ENCODE measurements at regions not wholly inside any gene's neighbourhood (a gene's known extent, or its start where the extent isn't known, plus 50 kb on each side); places are given as distances from the start of the nearest gene placed in this dataset.

DNA sequence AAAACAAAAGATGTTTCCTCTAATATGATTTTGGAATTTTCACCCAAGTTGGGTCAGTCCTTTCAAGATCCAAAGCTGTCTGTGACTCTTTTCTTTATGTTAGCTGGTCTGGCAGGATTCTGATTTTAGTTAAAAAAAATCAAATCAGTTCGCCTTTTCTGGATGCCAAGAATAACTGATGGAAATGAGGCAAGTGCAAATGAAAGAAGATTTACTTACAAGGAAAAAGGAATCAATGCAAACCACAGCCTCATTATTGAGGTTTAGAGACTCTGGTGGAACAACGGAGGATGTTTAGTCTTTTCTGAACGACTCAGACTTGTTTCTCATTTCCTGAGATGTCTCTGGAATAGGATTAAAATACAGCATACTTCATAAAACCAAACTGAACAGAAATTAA lies 117.0 kb upstream of the DYRK2 start:
- Histone ChIP-seq H3K27ac (ENCODE audit: low read length) (no peak overlapping the region), H3K9me3 (ENCODE audit: control insufficient read depth, insufficient read depth, low read length) (no peaks in the 10 kb centered on the region), H3K4me3 (ENCODE audit: low read length) (no peak overlapping the region), H3K4me1 (ENCODE audit: control insufficient read depth, insufficient read depth, low read length) (peaks cover 9% of the 10 kb centered on the region), H3K36me3 (ENCODE audit: control insufficient read depth, insufficient read depth, low read length) (no peaks in the 10 kb centered on the region), H3K27me3 (ENCODE audit: control insufficient read depth, insufficient read depth, low read length) (no peaks in the 10 kb centered on the region)
- no peak for DNase-seq (ENCODE audit: low read depth, low spot score)
- WGBS (ENCODE audit: insufficient coverage, insufficient read length), result no CpG with 5 or more reads among the region's 3 CpGs

DNA sequence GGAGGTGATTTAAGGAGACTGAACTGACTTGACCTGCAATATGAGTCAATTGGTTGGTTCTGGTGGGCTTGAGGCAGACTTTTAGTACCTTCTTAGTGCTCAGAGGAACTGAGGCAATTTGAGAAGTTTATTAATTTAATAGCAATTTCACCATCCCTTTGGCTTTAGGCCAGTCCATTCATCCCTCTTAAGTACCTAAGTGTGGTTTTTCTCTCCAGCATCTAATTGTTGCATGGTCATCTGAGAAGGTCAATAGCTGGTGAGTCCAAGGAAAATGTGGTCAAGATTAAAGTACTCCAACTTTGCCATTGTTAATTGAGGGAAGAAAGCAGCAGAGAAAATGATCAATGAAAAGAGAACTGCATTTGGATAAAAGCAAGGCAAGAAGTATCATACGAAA lies 115.4 kb upstream of the DYRK2 start:
- H3K27ac ChIP-seq (ENCODE audit: low read length), result no peak overlapping the region
- no peaks in the 10 kb centered on the region for H3K27me3 ChIP-seq (ENCODE audit: control insufficient read depth, insufficient read depth, low read length)
- H3K4me3 ChIP-seq (ENCODE audit: low read length), result no peak overlapping the region
- no peaks in the 10 kb centered on the region for H3K36me3 ChIP-seq (ENCODE audit: control insufficient read depth, insufficient read depth, low read length)
- H3K9me3 ChIP-seq (ENCODE audit: control insufficient read depth, insufficient read depth, low read length), result no peaks in the 10 kb centered on the region
- DNase-seq (ENCODE audit: low read depth, low spot score), result no peak
- WGBS (ENCODE audit: insufficient coverage, insufficient read length), result no CpG with 5 or more reads among the region's 1 CpG
- peaks cover 7% of the 10 kb centered on the region; the same call in 1 of the 2 replicates for H3K4me1 ChIP-seq (ENCODE audit: control insufficient read depth, insufficient read depth, low read length)

DNA sequence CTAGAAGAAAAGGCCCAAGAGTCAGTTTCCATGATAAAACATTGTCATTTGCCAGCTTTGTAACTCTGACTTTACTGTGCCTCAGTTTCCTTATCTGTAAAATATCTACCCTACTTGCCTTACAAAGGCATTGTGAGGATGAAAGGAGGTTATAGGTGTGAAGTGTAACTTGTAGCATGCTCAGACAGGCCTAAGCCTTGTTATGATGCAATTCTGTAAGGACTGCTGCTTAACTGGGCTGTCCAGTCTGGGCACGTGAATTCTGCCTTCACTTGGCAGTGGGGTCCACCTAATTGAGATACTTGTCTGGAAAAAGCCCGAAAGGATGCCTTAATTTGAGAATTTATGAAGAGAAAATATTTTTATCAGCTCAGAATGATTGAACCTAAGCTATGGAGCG lies 114.5 kb upstream of the DYRK2 start:
- no peak for DNase-seq (ENCODE audit: low read depth, low spot score)
- WGBS (ENCODE audit: insufficient coverage, insufficient read length), result no CpG with 5 or more reads among the region's 3 CpGs
- H3K27ac ChIP-seq (ENCODE audit: low read length), result no peak overlapping the region

DNA sequence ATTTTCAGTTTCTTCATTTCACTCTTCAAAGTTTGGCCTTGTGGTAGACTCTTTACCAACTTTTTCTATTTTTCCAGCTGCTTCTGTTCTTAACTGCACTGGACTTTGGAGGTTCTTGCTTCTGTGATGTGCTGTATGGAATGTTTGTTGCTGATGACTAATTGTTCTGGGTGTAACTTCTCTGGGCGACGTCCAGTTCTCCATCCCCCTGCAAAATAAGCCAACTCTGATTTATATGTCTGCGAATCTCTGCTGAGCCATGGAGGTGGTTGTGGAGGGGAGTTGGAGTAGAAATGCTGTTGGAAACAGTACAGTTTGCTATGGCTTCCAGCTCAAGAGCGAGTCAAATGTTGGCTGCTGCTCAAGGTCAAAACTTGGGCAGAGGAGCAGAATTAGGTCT lies 113.9 kb upstream of the DYRK2 start:
- no peaks in the 10 kb centered on the region for H3K27me3 ChIP-seq (ENCODE audit: control insufficient read depth, insufficient read depth, low read length)
- no peak overlapping the region for H3K27ac ChIP-seq (ENCODE audit: low read length)
- H3K9me3 ChIP-seq (ENCODE audit: control insufficient read depth, insufficient read depth, low read length), result no peaks in the 10 kb centered on the region
- no peak overlapping the region for H3K4me3 ChIP-seq (ENCODE audit: low read length)
- WGBS (ENCODE audit: insufficient coverage, insufficient read length), result no CpG with 5 or more reads among the region's 4 CpGs
- DNase-seq (ENCODE audit: low read depth, low spot score), result no peak
- no peaks in the 10 kb centered on the region for H3K36me3 ChIP-seq (ENCODE audit: control insufficient read depth, insufficient read depth, low read length)
- H3K4me1 ChIP-seq (ENCODE audit: control insufficient read depth, insufficient read depth, low read length), result peaks cover 7% of the 10 kb centered on the region; the same call in 1 of the 2 replicates

More for the DNA sequence above, 114.5 kb upstream of the DYRK2 start:
- no peaks in the 10 kb centered on the region for H3K36me3 ChIP-seq (ENCODE audit: control insufficient read depth, insufficient read depth, low read length)
- H3K4me3 ChIP-seq (ENCODE audit: low read length), result no peak overlapping the region
- H3K27me3 ChIP-seq (ENCODE audit: control insufficient read depth, insufficient read depth, low read length), result no peaks in the 10 kb centered on the region
- no peaks in the 10 kb centered on the region for H3K9me3 ChIP-seq (ENCODE audit: control insufficient read depth, insufficient read depth, low read length)
- H3K4me1 ChIP-seq (ENCODE audit: control insufficient read depth, insufficient read depth, low read length), result peaks cover 7% of the 10 kb centered on the region; the same call in 1 of the 2 replicates

DNA sequence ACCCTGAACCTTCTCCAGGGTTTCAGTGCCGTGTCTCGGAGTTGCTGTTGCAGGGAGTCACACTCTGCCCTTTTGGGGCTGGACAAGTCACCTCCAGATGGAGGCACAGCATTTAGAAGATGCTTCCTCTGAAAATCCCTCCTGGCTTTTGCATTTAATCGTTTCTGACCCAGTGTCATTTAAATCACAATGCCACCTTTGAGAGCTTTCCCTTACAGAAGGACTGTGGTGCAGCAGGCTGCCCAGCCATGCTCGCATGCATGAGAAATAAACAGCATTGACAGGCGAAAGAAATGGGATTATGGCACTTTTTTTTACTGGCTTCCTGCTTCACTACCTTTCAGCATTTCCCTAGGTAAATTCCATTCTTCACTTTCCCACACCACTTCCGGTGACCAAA lies 113.4 kb upstream of the DYRK2 start:
- Histone ChIP-seq H3K27me3 (ENCODE audit: control insufficient read depth, insufficient read depth, low read length) (no peaks in the 10 kb centered on the region), H3K9me3 (ENCODE audit: control insufficient read depth, insufficient read depth, low read length) (no peaks in the 10 kb centered on the region), H3K4me1 (ENCODE audit: control insufficient read depth, insufficient read depth, low read length) (peaks cover 6% of the 10 kb centered on the region; the same call in 1 of the 2 replicates), H3K4me3 (ENCODE audit: low read length) (no peak overlapping the region), H3K27ac (ENCODE audit: low read length) (no peak overlapping the region), H3K36me3 (ENCODE audit: control insufficient read depth, insufficient read depth, low read length) (no peaks in the 10 kb centered on the region)
- WGBS (ENCODE audit: insufficient coverage, insufficient read length), result no CpG with 5 or more reads among the region's 6 CpGs
- DNase-seq (ENCODE audit: low read depth, low spot score), result no peak

DNA sequence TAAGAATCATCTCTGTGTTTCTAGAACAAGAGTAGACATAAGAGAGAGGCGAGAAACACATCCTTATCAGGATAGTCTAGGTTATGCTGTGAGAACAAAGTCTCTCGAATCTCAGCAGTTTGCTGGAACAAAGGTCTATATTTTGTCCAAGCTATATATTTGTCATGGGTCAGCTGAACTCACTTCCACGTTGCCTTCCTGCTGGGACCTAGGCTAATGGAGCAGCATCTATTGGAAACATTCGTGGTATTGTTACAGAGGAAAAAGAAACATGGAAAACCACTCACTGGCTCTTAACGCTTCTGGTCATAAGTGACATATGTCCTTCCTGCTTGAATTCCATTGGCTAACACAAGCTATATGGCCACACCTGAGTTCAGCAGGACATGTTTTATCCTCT lies 112.6 kb upstream of the DYRK2 start:
- Histone ChIP-seq H3K4me1 (ENCODE audit: control insufficient read depth, insufficient read depth, low read length) (peaks cover 6% of the 10 kb centered on the region; the same call in 1 of the 2 replicates), H3K27me3 (ENCODE audit: control insufficient read depth, insufficient read depth, low read length) (no peaks in the 10 kb centered on the region), H3K27ac (ENCODE audit: low read length) (no peak overlapping the region), H3K36me3 (ENCODE audit: control insufficient read depth, insufficient read depth, low read length) (no peaks in the 10 kb centered on the region), H3K4me3 (ENCODE audit: low read length) (no peak overlapping the region), H3K9me3 (ENCODE audit: control insufficient read depth, insufficient read depth, low read length) (no peaks in the 10 kb centered on the region)
- no peak for DNase-seq (ENCODE audit: low read depth, low spot score)
- WGBS (ENCODE audit: insufficient coverage, insufficient read length), result no CpG with 5 or more reads among the region's 5 CpGs

DNA sequence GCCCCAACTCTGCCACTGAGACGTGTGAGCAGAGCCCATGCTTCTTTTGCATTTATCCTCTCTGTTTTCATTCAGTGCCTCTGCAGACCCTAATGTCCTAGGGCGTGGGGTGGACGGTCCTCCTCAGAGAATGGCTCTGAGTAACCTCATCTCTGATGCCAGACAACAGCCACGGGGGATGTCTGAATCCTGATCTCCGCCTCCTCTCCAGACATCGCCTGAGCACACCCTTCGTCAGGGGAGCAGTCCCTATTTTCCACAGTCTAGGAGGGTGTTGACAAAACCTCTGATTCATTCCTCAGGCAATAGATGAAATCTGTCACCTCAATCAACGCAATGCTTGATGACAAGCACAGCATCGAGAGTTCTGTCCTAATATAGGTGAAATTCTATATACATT lies 109.2 kb upstream of the DYRK2 start:
- whole genome bisulfite sequencing (ENCODE audit: insufficient coverage, insufficient read length), result no CpG with 5 or more reads among the region's 9 CpGs
- DNase-seq (ENCODE audit: low read depth, low spot score), result no peak
- H3K9me3 ChIP-seq (ENCODE audit: control insufficient read depth, insufficient read depth, low read length), result no peaks in the 10 kb centered on the region

DNA sequence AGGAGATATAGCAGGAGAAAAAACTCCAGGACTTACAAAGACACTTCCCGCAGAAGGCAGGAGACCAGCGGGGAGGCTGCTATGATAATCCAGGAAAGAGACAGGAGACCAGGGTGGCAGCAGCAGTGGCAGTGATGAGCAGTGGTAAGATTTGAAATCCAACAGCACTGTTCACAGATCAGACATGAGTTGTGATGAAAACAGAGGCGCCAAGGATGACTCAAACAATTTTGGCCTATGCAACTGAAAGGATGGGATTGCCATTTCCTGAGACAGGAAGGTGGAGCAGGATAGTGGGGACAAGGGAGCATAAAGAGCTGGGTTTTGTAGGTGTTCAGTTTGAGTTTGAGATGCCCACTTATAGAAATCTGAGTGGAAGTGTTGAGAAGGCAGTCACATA lies 108.6 kb upstream of the DYRK2 start:
- Histone ChIP-seq H3K4me3 (ENCODE audit: low read length) (no peak overlapping the region), H3K9me3 (ENCODE audit: control insufficient read depth, insufficient read depth, low read length) (no peaks in the 10 kb centered on the region), H3K27me3 (ENCODE audit: control insufficient read depth, insufficient read depth, low read length) (no peaks in the 10 kb centered on the region), H3K36me3 (ENCODE audit: control insufficient read depth, insufficient read depth, low read length) (no peaks in the 10 kb centered on the region), H3K4me1 (ENCODE audit: control insufficient read depth, insufficient read depth, low read length) (peaks cover 3% of the 10 kb centered on the region; the same call in 1 of the 2 replicates), H3K27ac (ENCODE audit: low read length) (no peak overlapping the region)
- no peak for DNase-seq (ENCODE audit: low read depth, low spot score)
- no CpG with 5 or more reads among the region's 3 CpGs for WGBS (ENCODE audit: insufficient coverage, insufficient read length)

More for the DNA sequence above, 109.2 kb upstream of the DYRK2 start:
- peaks cover 6% of the 10 kb centered on the region; the same call in 1 of the 2 replicates for H3K4me1 ChIP-seq (ENCODE audit: control insufficient read depth, insufficient read depth, low read length)
- H3K27ac ChIP-seq (ENCODE audit: low read length), result no peak overlapping the region
- no peak overlapping the region for H3K4me3 ChIP-seq (ENCODE audit: low read length)
- H3K27me3 ChIP-seq (ENCODE audit: control insufficient read depth, insufficient read depth, low read length), result no peaks in the 10 kb centered on the region
- H3K36me3 ChIP-seq (ENCODE audit: control insufficient read depth, insufficient read depth, low read length), result no peaks in the 10 kb centered on the region

DNA sequence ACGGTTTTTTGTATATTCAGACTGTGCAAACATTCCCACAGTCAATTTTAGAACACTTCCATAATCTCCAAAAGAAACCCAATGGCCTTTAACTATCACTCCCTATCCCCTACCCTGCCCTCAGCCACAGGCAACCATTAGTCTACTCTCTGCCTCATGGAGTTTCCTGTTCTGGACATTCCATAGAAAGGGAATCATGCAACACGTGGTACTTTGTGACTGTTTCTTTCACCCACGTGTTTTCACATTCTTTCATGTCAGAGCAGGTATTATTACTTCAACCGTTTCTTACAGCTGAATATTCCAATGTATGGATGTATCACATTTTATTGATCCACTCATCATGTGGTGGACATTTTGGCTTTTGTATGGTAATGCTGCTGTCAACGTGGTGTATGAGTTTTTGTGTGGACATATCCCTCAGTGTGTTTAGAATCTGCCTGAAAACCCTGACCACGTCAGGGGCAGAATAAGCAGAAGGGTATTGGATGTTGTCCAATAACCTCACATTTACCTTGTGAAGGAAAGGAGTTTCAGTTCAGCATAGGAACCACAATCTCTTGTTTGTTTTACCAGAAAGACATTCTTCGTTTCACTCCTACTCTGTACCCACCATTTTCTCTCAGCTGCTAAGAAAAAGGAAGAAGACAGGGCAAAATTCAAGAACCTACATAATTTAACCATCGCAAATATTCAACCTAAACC lies 107.5 kb upstream of the DYRK2 start:
- Histone ChIP-seq H3K4me3 (ENCODE audit: low read length) (no peak overlapping the region), H3K9me3 (ENCODE audit: control insufficient read depth, insufficient read depth, low read length) (no peaks in the 10 kb centered on the region), H3K36me3 (ENCODE audit: control insufficient read depth, insufficient read depth, low read length) (no peaks in the 10 kb centered on the region), H3K27me3 (ENCODE audit: control insufficient read depth, insufficient read depth, low read length) (no peaks in the 10 kb centered on the region), H3K27ac (ENCODE audit: low read length) (no peak overlapping the region), H3K4me1 (ENCODE audit: control insufficient read depth, insufficient read depth, low read length) (no peaks in the 10 kb centered on the region)
- no peak for DNase-seq (ENCODE audit: low read depth, low spot score)
- WGBS (ENCODE audit: insufficient coverage, insufficient read length), result 100% methylated on average over 1 of the region's 8 CpGs

DNA sequence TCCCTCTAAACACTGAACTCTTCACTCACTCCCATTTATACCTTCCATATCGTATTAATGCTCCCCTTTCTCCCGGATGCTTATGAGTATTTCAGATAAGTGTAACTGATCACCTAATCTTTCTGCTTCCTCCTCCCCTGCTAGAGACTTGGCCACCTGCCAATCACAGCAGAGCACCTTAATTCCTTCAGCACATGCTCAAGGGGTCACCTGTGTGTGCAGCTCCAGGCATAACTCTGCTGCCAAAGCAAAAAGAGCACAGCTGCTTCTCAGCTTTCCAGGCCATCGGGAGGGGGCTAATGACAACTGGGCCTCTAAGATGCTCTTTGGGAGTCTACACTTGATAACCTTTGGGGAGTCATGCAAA lies 106.9 kb upstream of the DYRK2 start:
- Histone ChIP-seq H3K4me1 (ENCODE audit: control insufficient read depth, insufficient read depth, low read length) (no peaks in the 10 kb centered on the region), H3K4me3 (ENCODE audit: low read length) (no peak overlapping the region), H3K9me3 (ENCODE audit: control insufficient read depth, insufficient read depth, low read length) (no peaks in the 10 kb centered on the region), H3K36me3 (ENCODE audit: control insufficient read depth, insufficient read depth, low read length) (no peaks in the 10 kb centered on the region), H3K27ac (ENCODE audit: low read length) (no peak overlapping the region), H3K27me3 (ENCODE audit: control insufficient read depth, insufficient read depth, low read length) (no peaks in the 10 kb centered on the region)
- DNase-seq (ENCODE audit: low read depth, low spot score), result no peak
- WGBS (ENCODE audit: insufficient coverage, insufficient read length), result 100% methylated on average over 2 of the region's 3 CpGs
